ENCODE measurements at regions not wholly inside any gene's neighbourhood (a gene's known extent, or its start where the extent isn't known, plus 50 kb on each side); places are given as distances from the start of the nearest gene placed in this dataset.

DNA sequence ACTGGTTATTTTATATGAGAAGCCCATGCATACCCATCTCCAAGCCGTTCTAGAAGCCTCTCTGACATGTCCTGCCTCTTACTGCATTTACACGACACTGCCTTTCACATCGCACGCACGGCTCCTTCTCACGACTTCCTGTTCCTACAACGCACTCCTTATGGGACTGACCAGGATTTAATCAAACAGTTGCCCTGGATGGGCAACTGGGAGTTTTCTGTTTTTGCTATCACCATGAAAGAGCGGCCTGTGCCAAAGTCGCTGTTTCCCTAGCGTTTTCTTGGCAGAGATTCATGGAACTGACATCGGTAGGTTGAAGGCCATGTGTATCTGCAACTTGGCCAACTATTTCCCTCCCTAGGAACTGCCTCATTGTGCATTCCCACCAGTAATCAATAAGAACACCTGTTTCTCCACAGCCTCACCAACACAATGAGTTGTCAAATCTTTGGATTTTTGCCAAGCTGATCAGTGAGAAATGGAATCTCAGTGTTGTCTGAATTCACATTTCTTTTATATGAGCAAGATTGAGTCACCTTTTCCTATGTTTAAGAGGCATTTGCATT lies 97.2 kb upstream of the OTOS start:
- TF ChIP-seq, protein P1, sequence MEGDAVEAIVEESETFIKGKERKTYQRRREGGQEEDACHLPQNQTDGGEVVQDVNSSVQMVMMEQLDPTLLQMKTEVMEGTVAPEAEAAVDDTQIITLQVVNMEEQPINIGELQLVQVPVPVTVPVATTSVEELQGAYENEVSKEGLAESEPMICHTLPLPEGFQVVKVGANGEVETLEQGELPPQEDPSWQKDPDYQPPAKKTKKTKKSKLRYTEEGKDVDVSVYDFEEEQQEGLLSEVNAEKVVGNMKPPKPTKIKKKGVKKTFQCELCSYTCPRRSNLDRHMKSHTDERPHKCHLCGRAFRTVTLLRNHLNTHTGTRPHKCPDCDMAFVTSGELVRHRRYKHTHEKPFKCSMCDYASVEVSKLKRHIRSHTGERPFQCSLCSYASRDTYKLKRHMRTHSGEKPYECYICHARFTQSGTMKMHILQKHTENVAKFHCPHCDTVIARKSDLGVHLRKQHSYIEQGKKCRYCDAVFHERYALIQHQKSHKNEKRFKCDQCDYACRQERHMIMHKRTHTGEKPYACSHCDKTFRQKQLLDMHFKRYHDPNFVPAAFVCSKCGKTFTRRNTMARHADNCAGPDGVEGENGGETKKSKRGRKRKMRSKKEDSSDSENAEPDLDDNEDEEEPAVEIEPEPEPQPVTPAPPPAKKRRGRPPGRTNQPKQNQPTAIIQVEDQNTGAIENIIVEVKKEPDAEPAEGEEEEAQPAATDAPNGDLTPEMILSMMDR (IDR thresholded peaks at IDR 0.05; ENCODE audit: insufficient read depth, low read length, missing control alignments) = no peak
- CTCF ChIA-PET = interaction anchor here (1.5 kb wide), 1 partner anchor 8 kb away, joined by 4 read pairs; no protein-coding TSS in a partner anchor
- no peak for DNase-seq (ENCODE audit: low read depth, low spot score)
- POLR2A ChIA-PET = no interaction called here
- H3K4me3 ChIP-seq (ENCODE audit: low read depth, low read length) = no peak overlapping the region

DNA sequence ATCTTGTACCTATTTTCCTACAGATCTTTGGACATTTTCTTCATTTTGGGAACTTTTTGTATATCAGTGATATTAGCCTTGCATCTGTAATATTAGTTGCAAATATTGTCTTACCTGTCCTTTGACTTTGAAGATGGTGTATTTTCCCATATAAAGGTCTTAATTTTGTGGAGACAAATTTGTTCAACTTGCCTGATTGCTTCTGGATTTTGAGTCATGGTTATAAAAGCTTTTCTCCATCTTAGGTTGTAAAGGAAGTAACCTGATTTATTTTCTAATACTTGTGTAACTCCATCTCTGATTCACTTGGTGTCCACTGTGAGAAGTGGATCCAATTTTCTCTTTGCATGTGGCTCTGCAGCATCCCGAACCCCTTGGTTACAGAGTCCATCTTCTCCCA lies 97.7 kb upstream of the OTOS start:
- H3K4me3 ChIP-seq (ENCODE audit: low read depth, low read length) = no peak overlapping the region
- ChIA-PET POLR2A (no interaction called here), CTCF (interaction anchor here (1.0 to 1.5 kb wide), 2 partner anchors 9 to 201 kb away, joined by 3 to 4 read pairs; no protein-coding TSS in a partner anchor)
- DNase-seq (ENCODE audit: low read depth, low spot score) = no peak
- TF ChIP-seq, protein P1 (IDR thresholded peaks at IDR 0.05; ENCODE audit: insufficient read depth, low read length, missing control alignments) = no peak

DNA sequence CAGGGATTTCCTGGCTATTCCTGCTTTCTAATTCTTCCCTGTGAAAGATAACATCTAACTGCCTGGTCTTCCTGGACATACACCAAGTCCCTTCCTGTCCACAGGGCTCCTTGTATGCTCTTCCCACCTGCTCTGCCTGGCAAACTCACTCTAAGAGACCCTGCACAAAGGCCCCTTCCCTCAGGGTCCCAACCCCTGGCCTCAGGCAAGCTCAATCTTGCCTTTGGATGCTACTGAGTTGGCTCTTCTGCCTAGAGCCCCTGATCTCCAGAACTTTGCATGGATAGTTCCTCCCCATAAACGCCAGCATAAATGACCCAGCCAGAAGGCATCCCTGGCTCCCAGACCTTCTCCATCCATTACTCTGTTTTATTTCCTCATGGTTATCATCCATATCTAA lies 98.3 kb upstream of the OTOS start:
- no peak for DNase-seq (ENCODE audit: low read depth, low spot score)
- ChIA-PET POLR2A (no interaction called here), CTCF (interaction anchor here (1.0 to 1.5 kb wide), 2 partner anchors 9 to 200 kb away, joined by 3 to 4 read pairs; no protein-coding TSS in a partner anchor)
- TF ChIP-seq, protein P1 (IDR thresholded peaks at IDR 0.05; ENCODE audit: insufficient read depth, low read length, missing control alignments) = no peak
- no peak overlapping the region for H3K4me3 ChIP-seq (ENCODE audit: low read depth, low read length)

DNA sequence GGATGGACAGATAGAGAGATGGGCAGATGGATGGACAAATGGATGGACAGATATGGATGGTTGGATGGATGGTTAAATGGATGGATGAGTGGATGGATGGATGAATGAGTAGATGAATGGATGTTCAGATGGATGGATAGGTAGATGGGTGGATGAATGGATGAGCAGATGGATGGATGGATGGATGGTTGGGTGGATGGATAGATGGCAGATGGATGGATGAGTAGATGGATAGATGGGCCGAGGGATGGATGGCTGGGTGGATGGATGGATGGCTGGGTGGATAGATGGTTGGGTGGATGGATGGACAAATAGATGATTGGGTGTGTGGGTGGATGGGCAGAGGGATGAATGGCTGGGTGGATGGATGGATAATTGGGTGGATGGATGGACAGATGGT lies 98.9 kb upstream of the OTOS start:
- no peak overlapping the region for H3K4me3 ChIP-seq (ENCODE audit: low read depth, low read length)
- DNase-seq (ENCODE audit: low read depth, low spot score) = no peak
- TF ChIP-seq, protein P1 (IDR thresholded peaks at IDR 0.05; ENCODE audit: insufficient read depth, low read length, missing control alignments) = no peak
- POLR2A ChIA-PET = no interaction called here
- CTCF ChIA-PET = interaction anchor here (1.5 kb wide), 1 partner anchor 10 kb away, joined by 4 read pairs; no protein-coding TSS in a partner anchor

DNA sequence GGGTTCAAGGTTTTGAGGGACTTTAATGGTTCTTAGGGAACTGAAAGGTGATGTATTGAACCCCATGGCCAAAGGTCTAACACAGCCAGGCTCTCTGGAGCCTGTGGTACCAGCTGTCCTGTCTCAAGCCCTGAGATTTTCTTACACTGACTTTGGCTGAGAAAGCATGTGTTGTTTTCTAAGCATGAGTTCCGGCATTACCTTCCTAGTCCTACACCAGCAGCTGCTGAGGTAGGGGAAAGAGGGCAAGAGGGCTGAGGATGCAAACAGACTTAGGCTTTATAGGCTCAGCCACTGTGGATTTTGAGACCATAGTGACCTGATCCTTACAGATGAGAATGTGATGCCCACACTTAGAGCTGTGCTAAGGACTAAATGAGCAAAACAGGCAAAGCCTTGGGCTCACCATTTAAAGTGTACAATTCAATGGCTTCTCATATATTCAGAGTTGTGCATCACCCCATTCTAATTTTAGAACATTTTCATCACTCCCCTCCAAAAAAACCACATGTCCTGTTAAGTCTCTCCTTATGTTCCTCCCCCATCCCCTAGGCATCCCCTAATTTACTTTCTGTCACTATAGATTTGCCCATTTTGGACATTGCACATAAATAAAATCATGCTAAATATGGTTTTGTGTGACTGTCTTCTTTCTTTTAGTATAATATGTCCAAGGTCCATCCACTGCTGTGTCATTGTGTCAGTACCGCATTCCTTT lies 99.7 kb upstream of the OTOS start:
- DNase-seq (ENCODE audit: low read depth, low spot score) = no peak
- TF ChIP-seq, protein P1 (IDR thresholded peaks at IDR 0.05; ENCODE audit: insufficient read depth, low read length, missing control alignments) = no peak
- ChIA-PET POLR2A (no interaction called here), CTCF (no interaction called here)
- H3K4me3 ChIP-seq (ENCODE audit: low read depth, low read length) = no peak overlapping the region

DNA sequence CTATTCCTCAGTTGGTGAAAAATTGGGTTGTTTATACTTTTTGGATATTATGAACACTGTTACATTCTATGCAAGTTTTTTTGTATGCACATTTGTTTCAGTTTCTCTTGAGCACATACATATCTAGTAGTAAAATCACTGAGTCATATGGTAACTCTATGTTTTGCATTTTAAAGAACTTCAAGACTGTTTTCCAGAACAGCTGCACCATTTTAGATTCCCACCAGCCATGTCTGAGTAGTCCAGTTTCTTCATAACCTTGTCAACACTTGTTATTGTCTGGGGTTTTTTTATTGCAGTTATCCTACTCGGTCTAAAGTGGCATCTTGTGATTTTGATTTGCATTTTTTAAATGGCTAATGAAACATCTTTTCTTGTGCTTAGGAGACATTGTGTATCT lies 100.3 kb upstream of the OTOS start:
- ChIA-PET CTCF (interaction anchor here (5.3 kb wide), 1 partner anchor 8 kb away, joined by 34 read pairs; no protein-coding TSS in a partner anchor), POLR2A (no interaction called here)
- H3K4me3 ChIP-seq (ENCODE audit: low read depth, low read length) = no peak overlapping the region
- no peak for DNase-seq (ENCODE audit: low read depth, low spot score)
- TF ChIP-seq, protein P1 (IDR thresholded peaks at IDR 0.05; ENCODE audit: insufficient read depth, low read length, missing control alignments) = no peak

Data from AG04449 (cell line).